Esophagus squamous epithelium (tissue), 5 donors: ENCODE measurements at regions not wholly inside any gene's neighbourhood (a gene's known extent, or its start where the extent isn't known, plus 50 kb on each side); places are given as distances from the start of the nearest gene placed in this dataset.

Source experiments
- DNase-seq: peaks from one replicate; lab custom pipeline; 2025; lab: John Stamatoyannopoulos, UW
- H3K27ac ChIP-seq, 4 donors: fragments of 200-600 bp; sonication (generic); one replicate each; pipeline ENCODE4 v1.5.1; 2016 to 2019; ENCODE audit warnings: mild to moderate bottlenecking in 1 of 4
- H3K27me3 ChIP-seq, 4 donors: fragments of 200-600 bp; sonication (generic); 1 replicate in 3 of 4; 2 replicates in 1 of 4; pipeline versions ENCODE4 v1.5.1 to v1.6.0; 2017 to 2021; ENCODE audit warnings: antibody characterized with exemption in 1 of 4
- H3K36me3 ChIP-seq, 3 donors: fragments of 200-600 bp; sonication (generic); one replicate each; pipeline ENCODE4 v1.5.1; 2016 to 2019
- H3K4me1 ChIP-seq, 3 donors: fragments of 200-600 bp; sonication (generic); one replicate each; pipeline ENCODE4 v1.5.1; 2017 to 2019
- H3K4me3 ChIP-seq, 4 donors: fragments of 200-600 bp; sonication (generic); 1 replicate in 3 of 4; 2 replicates in 1 of 4; pipeline ENCODE4 v1.5.1; 2016 to 2019; ENCODE audit warnings: mild to moderate bottlenecking in 2 of 4, moderate library complexity in 1 of 4
- H3K9me3 ChIP-seq, 3 donors: fragments of 200-600 bp; sonication (generic); one replicate each; pipeline ENCODE4 v1.5.1; 2016 to 2019
- POLR2A ChIP-seq, 4 donors: fragments of 450-650 bp; IDR thresholded peaks; one replicate each; pipeline ENCODE4 v1.6.1; 2017; ENCODE audit warnings: antibody characterized with exemption in 4 of 4, mild to moderate bottlenecking in 4 of 4, moderate library complexity in 3 of 4
- WGBS, 2 donors: methylation state at CpG; one replicate each; pipeline ENCODE4 v1.1.5; 2018; 5-methylcytosine and 5-hydroxymethylcytosine counted together
- intact Hi-C: fragments of 100-400 bp; cut with DNase I; formaldehyde crosslinking; loops from one replicate; pipeline ENCODE4 v1.15.0; 2022
- TF ChIP-seq, protein P1 (sequence below), 6 experiments: fragments of 450-650 bp in 4 of 6; fragments of 200-600 bp in 2 of 6; sonication (generic) in 2 of 6; IDR thresholded peaks; one replicate each; pipeline ENCODE4 v1.5.1; 2016 to 2019; ENCODE audit warnings: antibody characterized with exemption in 6 of 6, mild to moderate bottlenecking in 4 of 6, moderate library complexity in 4 of 6
- donor health status: DM: yes; HTN: yes; CAD: no.

DNA sequence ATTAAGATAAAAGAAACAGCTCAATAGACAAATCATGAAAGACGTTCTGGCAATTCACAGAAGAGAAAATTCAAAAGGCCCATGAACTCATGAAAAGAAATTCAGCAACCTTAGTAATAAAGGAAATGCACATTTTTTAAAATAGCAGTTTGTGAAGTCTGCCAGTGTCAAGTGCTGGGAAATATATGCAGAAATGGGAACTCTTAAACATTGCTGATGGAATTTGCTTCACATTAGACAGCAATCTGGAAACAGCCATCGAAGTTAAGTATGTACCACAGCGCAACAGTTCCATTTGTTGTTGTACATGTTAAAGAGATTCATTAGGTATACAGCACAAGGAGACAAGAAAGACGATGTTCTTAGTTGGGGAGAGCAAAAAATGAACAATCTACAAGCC, 319.4 kb upstream of the SALL1 start:
- no peaks in the 10 kb centered on the region for H3K9me3 ChIP-seq
- TF ChIP-seq, protein P1, sequence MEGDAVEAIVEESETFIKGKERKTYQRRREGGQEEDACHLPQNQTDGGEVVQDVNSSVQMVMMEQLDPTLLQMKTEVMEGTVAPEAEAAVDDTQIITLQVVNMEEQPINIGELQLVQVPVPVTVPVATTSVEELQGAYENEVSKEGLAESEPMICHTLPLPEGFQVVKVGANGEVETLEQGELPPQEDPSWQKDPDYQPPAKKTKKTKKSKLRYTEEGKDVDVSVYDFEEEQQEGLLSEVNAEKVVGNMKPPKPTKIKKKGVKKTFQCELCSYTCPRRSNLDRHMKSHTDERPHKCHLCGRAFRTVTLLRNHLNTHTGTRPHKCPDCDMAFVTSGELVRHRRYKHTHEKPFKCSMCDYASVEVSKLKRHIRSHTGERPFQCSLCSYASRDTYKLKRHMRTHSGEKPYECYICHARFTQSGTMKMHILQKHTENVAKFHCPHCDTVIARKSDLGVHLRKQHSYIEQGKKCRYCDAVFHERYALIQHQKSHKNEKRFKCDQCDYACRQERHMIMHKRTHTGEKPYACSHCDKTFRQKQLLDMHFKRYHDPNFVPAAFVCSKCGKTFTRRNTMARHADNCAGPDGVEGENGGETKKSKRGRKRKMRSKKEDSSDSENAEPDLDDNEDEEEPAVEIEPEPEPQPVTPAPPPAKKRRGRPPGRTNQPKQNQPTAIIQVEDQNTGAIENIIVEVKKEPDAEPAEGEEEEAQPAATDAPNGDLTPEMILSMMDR (IDR thresholded peaks at IDR 0.05): no peak
- no peak for TF ChIP-seq POLR2A (IDR thresholded peaks at IDR 0.05)
- H3K27me3 ChIP-seq: no peaks in the 10 kb centered on the region
- intact Hi-C loops: no loop called here
- H3K4me1 ChIP-seq: no peaks in the 10 kb centered on the region
- DNase-seq: no peak
- H3K4me3 ChIP-seq: no peak overlapping the region
- H3K36me3 ChIP-seq: no peaks in the 10 kb centered on the region
- WGBS, 2 donors: 49 to 50% methylated on average over 4 of the region's 4 CpGs
- H3K27ac ChIP-seq: no peak overlapping the region

DNA sequence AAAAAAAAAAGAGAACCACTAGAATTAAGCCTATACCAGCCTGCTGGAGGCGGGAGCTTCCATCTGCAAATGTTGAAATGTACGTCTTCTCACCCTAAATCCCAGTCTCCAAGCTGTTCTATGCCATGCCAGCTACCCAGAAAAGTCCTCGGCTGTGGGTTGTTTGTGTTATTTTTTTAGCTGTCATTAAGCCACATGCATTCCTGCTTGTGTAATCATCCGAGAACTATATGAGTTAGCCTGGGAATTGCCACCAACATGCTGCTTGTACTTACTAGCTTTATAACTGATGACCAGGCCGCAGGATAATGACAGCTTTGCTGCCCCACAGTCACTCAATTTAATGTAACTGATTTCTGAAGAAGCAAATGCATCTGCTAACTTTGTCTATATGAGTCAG, 313.9 kb upstream of the SALL1 start:
- intact Hi-C loops: no loop called here
- H3K27ac ChIP-seq: no peak overlapping the region
- no peaks in the 10 kb centered on the region for H3K36me3 ChIP-seq
- DNase-seq: no peak
- no peaks in the 10 kb centered on the region for H3K4me1 ChIP-seq
- no peak overlapping the region for H3K4me3 ChIP-seq
- 64 to 76% methylated on average over 5 of the region's 5 CpGs for WGBS, 2 donors
- no peaks in the 10 kb centered on the region for H3K9me3 ChIP-seq
- TF ChIP-seq POLR2A (IDR thresholded peaks at IDR 0.05): no peak
- TF ChIP-seq, protein P1 (IDR thresholded peaks at IDR 0.05): no peak
- no peaks in the 10 kb centered on the region for H3K27me3 ChIP-seq

DNA sequence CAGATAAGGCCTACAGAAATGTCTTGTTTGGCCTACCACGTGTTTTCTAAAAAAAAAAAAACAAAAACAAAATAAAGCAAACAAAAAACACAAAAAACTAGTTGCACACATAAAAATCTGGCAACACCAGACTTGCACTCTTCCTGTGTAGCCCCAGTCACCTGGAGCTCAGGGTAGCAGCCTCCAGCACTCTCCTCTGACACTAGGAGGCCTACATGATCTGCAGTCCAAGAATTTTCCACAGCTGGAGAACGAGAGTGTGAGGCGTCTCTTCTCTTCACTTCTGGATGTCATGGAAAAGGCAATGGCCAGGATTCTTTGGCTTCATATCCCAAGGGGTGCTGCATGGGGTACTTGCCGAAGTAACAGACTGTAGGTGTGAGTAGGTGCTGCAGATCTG, 310.2 kb upstream of the SALL1 start:
- no peaks in the 10 kb centered on the region for H3K9me3 ChIP-seq
- no peaks in the 10 kb centered on the region for H3K27me3 ChIP-seq
- no peaks in the 10 kb centered on the region for H3K36me3 ChIP-seq
- TF ChIP-seq POLR2A (IDR thresholded peaks at IDR 0.05): no peak
- TF ChIP-seq, protein P1 (IDR thresholded peaks at IDR 0.05): no peak
- intact Hi-C loops: no loop called here
- H3K4me3 ChIP-seq: no peak overlapping the region
- DNase-seq: no peak
- no peak overlapping the region for H3K27ac ChIP-seq
- H3K4me1 ChIP-seq: no peaks in the 10 kb centered on the region
- 69 to 71% methylated on average over 4 of the region's 4 CpGs for WGBS, 2 donors

DNA sequence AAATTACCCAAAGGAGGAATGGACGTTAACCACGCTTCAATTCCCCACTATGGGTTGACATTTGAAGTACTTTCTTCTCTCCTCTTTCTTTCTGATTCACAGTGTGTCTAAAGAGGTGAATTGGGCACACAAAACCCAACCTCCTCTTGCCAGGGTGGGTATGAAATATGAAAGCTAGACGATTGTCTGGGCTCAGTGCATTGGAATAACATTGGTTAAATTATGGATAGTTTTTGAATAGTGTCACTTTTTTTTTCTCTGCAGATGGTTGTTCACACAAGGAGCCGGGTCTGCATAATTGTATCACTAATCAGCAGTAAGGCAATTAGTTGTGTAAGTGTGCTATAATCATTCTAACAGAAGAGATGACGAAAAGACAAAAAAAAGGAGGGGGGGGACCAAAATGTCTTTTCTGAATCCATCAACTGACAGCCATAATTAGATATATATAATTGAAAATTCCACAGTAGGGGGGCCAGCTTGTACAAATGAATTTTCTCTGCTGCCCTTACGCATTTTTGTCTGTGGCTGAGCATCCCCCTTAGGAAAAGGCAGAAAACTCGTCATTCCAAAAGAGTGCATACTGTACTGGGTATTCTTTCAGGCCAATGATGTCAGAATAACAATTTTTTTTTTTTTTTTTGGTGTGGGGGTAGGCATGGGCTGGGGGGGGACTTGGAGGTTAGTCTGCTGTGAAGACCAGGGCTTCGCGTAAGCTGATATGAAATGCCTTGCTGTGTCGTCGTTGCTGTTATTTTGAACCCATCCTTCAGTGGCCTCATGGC, 307.5 kb upstream of the SALL1 start:
- Histone ChIP-seq H3K9me3 (no peaks in the 10 kb centered on the region), H3K27ac (no peak overlapping the region), H3K4me3 (no peak overlapping the region), H3K36me3 (no peaks in the 10 kb centered on the region), H3K4me1 (no peaks in the 10 kb centered on the region), H3K27me3 (no peaks in the 10 kb centered on the region)
- DNase-seq: no peak
- intact Hi-C loops: no loop called here
- TF ChIP-seq POLR2A (IDR thresholded peaks at IDR 0.05): no peak
- TF ChIP-seq, protein P1 (IDR thresholded peaks at IDR 0.05): no peak
- 70% methylated on average over 11 of the region's 11 CpGs for WGBS, 2 donors

DNA sequence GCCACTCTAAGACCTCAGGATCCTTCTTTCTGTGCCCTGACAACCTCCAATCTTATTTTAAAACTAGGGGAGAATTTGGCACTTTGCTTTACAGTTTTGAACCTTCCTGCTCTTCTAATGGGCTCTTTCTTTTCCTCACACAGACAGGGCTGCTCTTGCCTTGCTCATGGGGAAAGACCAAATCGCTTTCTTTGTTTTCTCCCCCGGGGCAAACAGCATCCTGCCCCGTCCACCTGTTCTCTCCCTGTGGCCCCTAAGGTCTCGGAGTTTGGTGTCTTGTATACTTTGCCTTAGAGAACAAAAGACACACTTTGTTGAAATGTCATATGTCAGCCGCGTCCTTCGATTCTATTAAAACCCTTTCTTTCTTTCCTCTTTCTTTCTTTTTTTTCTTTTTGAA, 306.7 kb upstream of the SALL1 start:
- 51% methylated on average over 4 to 7 of the region's 7 CpGs for WGBS, 2 donors
- intact Hi-C loops: no loop called here

More for the DNA sequence above, 306.7 kb upstream of the SALL1 start:
- Histone ChIP-seq H3K4me1 (no peaks in the 10 kb centered on the region), H3K27ac (no peak overlapping the region), H3K27me3 (no peaks in the 10 kb centered on the region), H3K36me3 (no peaks in the 10 kb centered on the region), H3K9me3 (no peaks in the 10 kb centered on the region), H3K4me3 (no peak overlapping the region)
- TF ChIP-seq POLR2A (IDR thresholded peaks at IDR 0.05): no peak
- TF ChIP-seq, protein P1 (IDR thresholded peaks at IDR 0.05): no peak
- DNase-seq: no peak
